NCI-H345 treated with DMSO at 0.1 percent for 48 hours (cell line): ENCODE measurements at regions not wholly inside any gene's neighbourhood (a gene's known extent, or its start where the extent isn't known, plus 50 kb on each side); places are given as distances from the start of the nearest gene placed in this dataset.
A peak's percentile ranks its signal among the peaks of the same experiment; 100 is the strongest.
"Not testable (repeated sequence)": the region's sequence is repeated elsewhere in the genome, so short reads cannot be mapped to it uniquely, and the experiment has no call there.

Source experiments
- DNase-seq: peaks from one replicate; lab custom pipeline; 2025; ENCODE audit not compliant: unreplicated experiment; lab: John Stamatoyannopoulos, UW

- DNase-seq = no peak
Observed at GRCh38 chr4:161329852-161330251, 833.9 kb downstream of the FSTL5 start.

- DNase-seq = no peak
Observed at GRCh38 chr4:161321706-161322105, 842.1 kb downstream of the FSTL5 start.

GRCh38 chr4:161320377-161320776, 843.4 kb downstream of the FSTL5 start:
- no peak for DNase-seq

- no peak for DNase-seq
Observed at GRCh38 chr4:161317000-161317399, 846.8 kb downstream of the FSTL5 start.

- no peak for DNase-seq
Observed at GRCh38 chr4:161314371-161314770, 849.4 kb downstream of the FSTL5 start.

GRCh38 chr4:161303551-161303950, 860.2 kb downstream of the FSTL5 start:
- no peak for DNase-seq

GRCh38 chr4:161291222-161291621, 872.6 kb downstream of the FSTL5 start:
- no peak for DNase-seq

- no peak for DNase-seq
Observed at GRCh38 chr4:161287678-161288352, 876.0 kb downstream of the FSTL5 start.

- no peak for DNase-seq
Observed at GRCh38 chr4:161285461-161285860, 878.3 kb downstream of the FSTL5 start.

GRCh38 chr4:161280929-161281328, 882.9 kb downstream of the FSTL5 start:
- DNase-seq = no peak

- no peak for DNase-seq
Observed at GRCh38 chr4:161279095-161279494, 884.7 kb downstream of the FSTL5 start.

GRCh38 chr4:161277150-161277787, 886.5 kb downstream of the FSTL5 start:
- DNase-seq = not testable (repeated sequence)

- DNase-seq = no peak
Observed at GRCh38 chr4:161273607-161274006, 890.2 kb downstream of the FSTL5 start.

GRCh38 chr4:161260819-161261218, 903.0 kb downstream of the FSTL5 start:
- no peak for DNase-seq

- no peak for DNase-seq
Observed at GRCh38 chr4:161256716-161257115, 907.1 kb downstream of the FSTL5 start.

GRCh38 chr4:161256172-161256571, 907.6 kb downstream of the FSTL5 start:
- no peak for DNase-seq

- no peak for DNase-seq
Observed at GRCh38 chr4:161254375-161254774, 909.4 kb downstream of the FSTL5 start.

GRCh38 chr4:161252520-161253141, 911.2 kb downstream of the FSTL5 start:
- DNase-seq = peak; percentile 0

- DNase-seq = no peak
Observed at GRCh38 chr4:161249779-161250440, 913.9 kb downstream of the FSTL5 start.

GRCh38 chr4:161248880-161249279, 914.9 kb downstream of the FSTL5 start:
- DNase-seq = no peak

- DNase-seq = no peak
Observed at GRCh38 chr4:161247831-161248230, 916.0 kb downstream of the FSTL5 start.

- DNase-seq = no peak
Observed at GRCh38 chr4:161238033-161238432, 925.8 kb downstream of the FSTL5 start.
